RWPE1 (cell line): ENCODE measurements at regions not wholly inside any gene's neighbourhood (a gene's known extent, or its start where the extent isn't known, plus 50 kb on each side); places are given as distances from the start of the nearest gene placed in this dataset.
"Not testable (repeated sequence)": the region's sequence is repeated elsewhere in the genome, so short reads cannot be mapped to it uniquely, and the experiment has no call there.

Experiments used
- CTCF ChIA-PET: fragments of 350-600 bp; sonication (Branson Sonifier 250); formaldehyde crosslinking; extraction: SDS; loops from one replicate; lab custom pipeline; 2021; lab: Yijun Ruan, JAX
- POLR2A ChIA-PET: fragments of 400-600 bp; formaldehyde crosslinking; extraction: SDS; loops from one replicate; lab custom pipeline; 2020; ENCODE audit warnings: antibody characterized with exemption; ENCODE audit not compliant: low non-redundant PET; lab: Yijun Ruan, JAX
- DNase-seq: peaks from one replicate; pipeline ENCODE4 v3.0.0; 2012; ENCODE audit warnings: low spot score
- H3K27ac ChIP-seq: fragments of 450-650 bp; 2 replicates; pipeline ENCODE4 v1.5.1; 2017
- CTCF ChIP-seq: fragments of 450-650 bp; conservative IDR thresholded peaks from 2 replicates; pipeline ENCODE4 v1.5.1; 2017; ENCODE audit warnings: low read depth, mild to moderate bottlenecking

- H3K27ac ChIP-seq = no peak overlapping the region
- POLR2A ChIA-PET = interaction anchor here (0.7 kb wide), 1 partner anchor 639 kb away, joined by 3 read pairs; no protein-coding TSS in a partner anchor
- no peak for TF ChIP-seq CTCF
- CTCF ChIA-PET = interaction anchor here (4.0 kb wide), 1 partner anchor 468 kb away, joined by 34 read pairs; no protein-coding TSS in a partner anchor
- no peak for DNase-seq
Measured at GRCh38 chr5:159519365-159519764, 189.1 kb upstream of the IL12B start.

DNA sequence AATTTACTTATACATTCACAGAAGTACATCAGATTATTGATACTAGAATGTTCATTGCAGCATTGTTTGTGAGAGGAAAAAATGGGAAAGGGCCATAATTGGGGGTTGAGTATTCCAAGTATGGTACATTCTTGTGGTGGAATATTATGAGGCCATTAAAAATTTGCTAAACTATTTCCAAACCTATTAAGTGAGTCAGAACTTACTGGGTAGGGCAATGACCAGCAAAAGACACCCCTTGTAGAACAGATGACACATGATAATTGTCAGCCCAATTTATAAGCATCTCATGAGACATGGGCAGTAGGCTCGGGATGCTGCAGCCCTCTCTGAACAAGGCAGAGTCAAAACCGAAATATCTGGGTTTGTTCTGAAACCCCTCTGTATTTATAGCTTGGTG, 192.6 kb upstream of the IL12B start:
- ChIA-PET CTCF (no interaction called here), POLR2A (no interaction called here)
- no peak for TF ChIP-seq CTCF
- H3K27ac ChIP-seq = no peak overlapping the region
- DNase-seq = no peak

- H3K27ac ChIP-seq, DNase-seq, POLR2A ChIA-PET: not testable (repeated sequence)
- CTCF ChIA-PET = interaction anchor here (0.6 kb wide), 1 partner anchor 8 kb away, joined by 10 read pairs; no protein-coding TSS in a partner anchor
Measured at GRCh38 chr5:159524279-159524678, 194.0 kb upstream of the IL12B start.

DNA sequence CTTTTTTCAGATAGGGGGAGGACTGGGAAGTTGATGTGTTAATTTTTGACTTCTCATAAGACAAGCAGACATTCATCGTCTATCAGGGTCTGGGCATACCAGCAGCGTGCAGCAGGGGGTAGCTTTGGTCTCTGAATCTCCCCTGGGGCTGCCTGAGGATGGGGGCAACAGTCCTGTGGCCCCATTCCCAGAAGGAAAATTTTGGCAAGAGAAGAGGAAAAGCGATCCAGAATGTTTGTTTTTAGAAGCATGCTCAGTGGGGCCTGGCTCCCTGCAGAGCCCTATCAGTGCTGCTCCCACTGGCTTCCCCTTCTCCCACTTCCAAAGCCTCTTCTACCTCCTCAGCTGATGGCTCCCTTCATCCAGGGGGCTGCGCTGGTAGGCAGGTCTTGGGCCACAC, 194.8 kb upstream of the IL12B start:
- POLR2A ChIA-PET = no interaction called here
- no peak for TF ChIP-seq CTCF
- no peak for DNase-seq
- H3K27ac ChIP-seq = no peak overlapping the region
- CTCF ChIA-PET = interaction anchor here (1.0 to 1.4 kb wide), 2 partner anchors 9 to 462 kb away, joined by 5 read pairs; no protein-coding TSS in a partner anchor

DNA sequence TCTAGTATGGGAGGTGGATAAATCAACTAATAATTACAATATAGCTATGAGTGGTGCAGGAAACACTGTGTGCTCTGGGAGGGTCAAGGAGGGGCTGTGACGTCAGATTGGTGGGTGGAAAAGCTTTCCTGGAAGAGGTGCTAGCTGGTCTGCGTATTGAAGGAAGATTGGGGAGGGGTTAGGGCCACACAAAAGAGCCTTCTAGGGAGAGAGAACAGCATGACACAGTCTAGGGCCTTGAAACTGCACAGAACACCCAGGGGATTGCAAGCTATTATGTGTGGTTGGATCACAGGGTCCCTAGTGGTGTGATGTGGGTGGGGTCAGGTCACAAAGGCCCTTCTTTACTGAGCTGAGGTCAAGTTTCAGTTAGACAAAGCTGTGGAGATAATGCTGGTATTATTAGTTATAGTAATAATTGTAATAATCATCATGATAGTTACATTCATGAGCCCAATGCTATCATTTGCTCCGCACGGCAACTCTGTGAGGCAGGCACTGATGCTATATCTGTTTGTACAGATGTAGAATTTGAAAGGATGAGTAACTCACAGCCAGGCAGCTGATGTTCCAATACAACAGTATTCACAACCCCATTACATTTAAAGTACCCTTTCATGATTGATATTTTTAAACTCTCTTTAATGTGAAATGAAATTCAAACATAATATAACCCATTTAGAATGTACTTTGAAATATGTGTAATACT, 197.4 kb upstream of the IL12B start:
- ChIA-PET POLR2A (no interaction called here), CTCF (interaction anchor here (0.6 to 1.4 kb wide), 2 partner anchors 12 to 444 kb away, joined by 3 to 5 read pairs; no protein-coding TSS in a partner anchor)
- H3K27ac ChIP-seq = no peak overlapping the region
- no peak for DNase-seq
- TF ChIP-seq CTCF = no peak

DNA sequence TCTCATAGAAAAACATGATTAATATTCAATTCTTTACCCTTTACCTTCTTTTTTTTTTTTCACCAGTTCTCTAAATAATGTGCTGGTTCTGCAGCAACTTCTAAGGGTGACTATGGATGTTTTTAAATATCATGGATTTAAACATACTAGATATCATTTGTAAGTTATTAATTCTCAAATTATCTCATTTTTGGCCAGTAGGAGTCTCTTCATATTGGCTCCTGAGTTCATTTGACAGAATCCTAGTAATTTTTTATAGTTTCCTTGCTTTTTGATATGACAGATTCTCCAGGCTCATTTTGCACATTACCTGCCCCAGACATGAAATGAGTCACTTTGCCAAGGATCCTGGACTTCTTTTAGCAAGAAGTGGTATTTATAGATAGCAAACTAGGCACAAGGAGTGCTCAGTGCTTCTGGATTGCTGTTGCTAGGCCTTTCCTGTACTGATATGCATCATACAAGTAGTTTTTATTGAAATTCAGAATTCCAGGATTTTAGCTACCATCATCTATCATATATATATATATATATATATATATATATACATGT, 201.3 kb upstream of the IL12B start:
- CTCF ChIA-PET = no interaction called here
- no peak for DNase-seq
- TF ChIP-seq CTCF = 0 out of 2 replicates have a peak, but pooled peaks have one; percentile 12
- no peak overlapping the region for H3K27ac ChIP-seq
- POLR2A ChIA-PET = no interaction called here

- ChIA-PET POLR2A (no interaction called here), CTCF (no interaction called here)
- H3K27ac ChIP-seq = no peak overlapping the region
- DNase-seq = no peak
- no peak for TF ChIP-seq CTCF
Measured at GRCh38 chr5:159533197-159533596, 202.9 kb upstream of the IL12B start.
